CD8-positive, alpha-beta memory T cell (primary cell): ENCODE measurements at regions not wholly inside any gene's neighbourhood (a gene's known extent, or its start where the extent isn't known, plus 50 kb on each side); places are given as distances from the start of the nearest gene placed in this dataset.

ENCODE experiments used
- CTCF ChIA-PET: fragments of 350-600 bp; sonication (Branson Sonifier 250); formaldehyde crosslinking; loops from one replicate; lab custom pipeline; 2021; ENCODE audit warnings: antibody characterized with exemption; lab: Charles Lee
- POLR2A ChIA-PET: fragments of 350-600 bp; sonication (Branson Sonifier 250); formaldehyde crosslinking; loops from one replicate; lab custom pipeline; 2021; ENCODE audit warnings: antibody characterized with exemption; lab: Charles Lee
- DNase-seq, 5 donors: peaks; one replicate each; pipeline versions ENCODE4 v3.0.0 to v3.0.0-alpha.2; 2020 to 2022; ENCODE audit warnings: mixed read lengths in 1 of 5
- H3K27ac ChIP-seq: one replicate; pipeline ENCODE4 v1.7.0; 2013; ENCODE audit warnings: low read depth, mild to moderate bottlenecking, low read length, moderate library complexity
- H3K27me3 ChIP-seq: 2 replicates; pipeline ENCODE4 v1.7.0; 2013; ENCODE audit warnings: low read length, mild to moderate bottlenecking; ENCODE audit not compliant: insufficient read depth, poor library complexity, severe bottlenecking
- H3K36me3 ChIP-seq: 2 replicates; pipeline ENCODE4 v1.7.0; 2013; ENCODE audit warnings: mild to moderate bottlenecking, low read length, moderate library complexity; ENCODE audit not compliant: insufficient read depth
- H3K4me1 ChIP-seq: 2 replicates; pipeline ENCODE4 v1.7.0; 2013; ENCODE audit warnings: mild to moderate bottlenecking, low read length, moderate library complexity; ENCODE audit not compliant: insufficient read depth
- H3K4me3 ChIP-seq: 2 replicates; pipeline ENCODE4 v1.7.0; 2013; ENCODE audit warnings: mild to moderate bottlenecking, low read length
- H3K9me3 ChIP-seq: 2 replicates; pipeline ENCODE4 v1.7.0; 2013; ENCODE audit warnings: mild to moderate bottlenecking, low read length
- H3K27ac Mint-ChIP-seq, 8 donors: one replicate each; pipeline ENCODE4 v1.8.0; 2020 to 2021; ENCODE audit warnings: mixed read lengths in 8 of 8, mild to moderate bottlenecking in 6 of 8, inconsistent platforms in 3 of 8, moderate library complexity in 3 of 8
- H3K27me3 Mint-ChIP-seq, 2 donors: one replicate each; pipeline ENCODE4 v1.8.0; 2020 to 2021; ENCODE audit warnings: mixed read lengths in 2 of 2, mild to moderate bottlenecking in 1 of 2, moderate library complexity in 1 of 2
- H3K36me3 Mint-ChIP-seq, 3 donors: one replicate each; pipeline ENCODE4 v1.8.0; 2020 to 2021; ENCODE audit warnings: mixed read lengths in 3 of 3, inconsistent platforms in 1 of 3, mild to moderate bottlenecking in 1 of 3
- H3K4me1 Mint-ChIP-seq, 3 donors: one replicate each; pipeline ENCODE4 v1.8.0; 2020 to 2021; ENCODE audit warnings: mixed read lengths in 3 of 3, inconsistent platforms in 1 of 3, mild to moderate bottlenecking in 1 of 3
- H3K4me3 Mint-ChIP-seq, 7 donors: one replicate each; pipeline ENCODE4 v1.8.0; 2020 to 2021; ENCODE audit warnings: mixed read lengths in 7 of 7, mild to moderate bottlenecking in 6 of 7, moderate library complexity in 4 of 7, inconsistent platforms in 2 of 7
- H3K9me3 Mint-ChIP-seq, 5 donors: one replicate each; pipeline ENCODE4 v1.8.0; 2020 to 2022; ENCODE audit warnings: mixed read lengths in 5 of 5, mild to moderate bottlenecking in 3 of 5, moderate library complexity in 2 of 5, inconsistent platforms in 1 of 5

- H3K27me3 Mint-ChIP-seq, result peaks cover 0 to 3% of the 10 kb centered on the region in 2 donors
- Histone ChIP-seq H3K4me1 (no peaks in the 10 kb centered on the region), H3K9me3 (no peaks in the 10 kb centered on the region), H3K27me3 (no peaks in the 10 kb centered on the region), H3K36me3 (no peaks in the 10 kb centered on the region), H3K27ac (no peak overlapping the region), H3K4me3 (no peak overlapping the region)
- H3K36me3 Mint-ChIP-seq, result no peaks in the 10 kb centered on the region
- H3K4me3 Mint-ChIP-seq, result no peak overlapping the region
- no peak overlapping the region for H3K27ac Mint-ChIP-seq
- ChIA-PET POLR2A (no interaction called here), CTCF (no interaction called here)
- no peak for DNase-seq
- peaks cover 3 to 24% (median 11%) of the 10 kb centered on the region in 5 donors for H3K9me3 Mint-ChIP-seq
- no peaks in the 10 kb centered on the region for H3K4me1 Mint-ChIP-seq
These were observed 211.8 kb upstream of the C9orf72 start for GRCh38 chr9:27784847-27785713.

GRCh38 chr9:27785714-27786100 lies 212.4 kb upstream of the C9orf72 start:
- H3K27ac ChIP-seq, result no peak overlapping the region
- no peaks in the 10 kb centered on the region for H3K36me3 ChIP-seq
- H3K36me3 Mint-ChIP-seq, result no peaks in the 10 kb centered on the region
- H3K9me3 Mint-ChIP-seq, result peaks cover 3 to 18% (median 10%) of the 10 kb centered on the region in 5 donors
- DNase-seq, result no peak
- peaks cover 0 to 3% of the 10 kb centered on the region in 2 donors for H3K27me3 Mint-ChIP-seq
- no peaks in the 10 kb centered on the region for H3K4me1 ChIP-seq
- CTCF ChIA-PET, result no interaction called here
- no peaks in the 10 kb centered on the region for H3K27me3 ChIP-seq
- H3K4me3 Mint-ChIP-seq, result no peak overlapping the region
- no peaks in the 10 kb centered on the region for H3K9me3 ChIP-seq
- POLR2A ChIA-PET, result no interaction called here
- no peak overlapping the region for H3K4me3 ChIP-seq
- H3K27ac Mint-ChIP-seq, result no peak overlapping the region
- no peaks in the 10 kb centered on the region for H3K4me1 Mint-ChIP-seq

GRCh38 chr9:27787891-27788290 lies 214.6 kb upstream of the C9orf72 start:
- Histone ChIP-seq H3K4me3 (no peak overlapping the region), H3K9me3 (no peaks in the 10 kb centered on the region), H3K27me3 (no peaks in the 10 kb centered on the region), H3K36me3 (no peaks in the 10 kb centered on the region), H3K27ac (no peak overlapping the region), H3K4me1 (no peaks in the 10 kb centered on the region)
- no peak overlapping the region for H3K4me3 Mint-ChIP-seq
- no peaks in the 10 kb centered on the region for H3K4me1 Mint-ChIP-seq
- POLR2A ChIA-PET, result no interaction called here
- no peak overlapping the region for H3K27ac Mint-ChIP-seq
- peaks cover 0 to 9% (median 4%) of the 10 kb centered on the region in 5 donors for H3K9me3 Mint-ChIP-seq
- DNase-seq, result no peak
- no peaks in the 10 kb centered on the region for H3K36me3 Mint-ChIP-seq
- H3K27me3 Mint-ChIP-seq, result peaks cover 0 to 2% of the 10 kb centered on the region in 2 donors
- CTCF ChIA-PET, result no interaction called here

GRCh38 chr9:27791311-27791710 lies 218.0 kb upstream of the C9orf72 start:
- Histone ChIP-seq H3K36me3 (no peaks in the 10 kb centered on the region), H3K27ac (no peak overlapping the region), H3K27me3 (no peaks in the 10 kb centered on the region), H3K9me3 (no peaks in the 10 kb centered on the region), H3K4me3 (no peak overlapping the region), H3K4me1 (no peaks in the 10 kb centered on the region)
- H3K27me3 Mint-ChIP-seq, result peaks cover 0 to 2% of the 10 kb centered on the region in 2 donors
- CTCF ChIA-PET, result no interaction called here
- POLR2A ChIA-PET, result no interaction called here
- H3K4me1 Mint-ChIP-seq, result no peaks in the 10 kb centered on the region
- no peak for DNase-seq
- H3K4me3 Mint-ChIP-seq, result no peak overlapping the region
- no peak overlapping the region for H3K27ac Mint-ChIP-seq
- peaks cover 2 to 13% (median 3%) of the 10 kb centered on the region in 5 donors for H3K9me3 Mint-ChIP-seq
- no peaks in the 10 kb centered on the region for H3K36me3 Mint-ChIP-seq

- no peaks in the 10 kb centered on the region for H3K27me3 ChIP-seq
- no peak for DNase-seq
- CTCF ChIA-PET, result no interaction called here
- no peaks in the 10 kb centered on the region for H3K4me1 ChIP-seq
- H3K27ac ChIP-seq, result no peak overlapping the region
- Mint-ChIP-seq H3K27ac (no peak overlapping the region), H3K36me3 (no peaks in the 10 kb centered on the region), H3K9me3 (peaks cover 2 to 13% (median 3%) of the 10 kb centered on the region in 5 donors), H3K4me3 (no peak overlapping the region), H3K4me1 (no peaks in the 10 kb centered on the region), H3K27me3 (peaks cover 0 to 2% of the 10 kb centered on the region in 2 donors)
- no peaks in the 10 kb centered on the region for H3K9me3 ChIP-seq
- no peaks in the 10 kb centered on the region for H3K36me3 ChIP-seq
- H3K4me3 ChIP-seq, result no peak overlapping the region
- POLR2A ChIA-PET, result no interaction called here
These were observed 219.8 kb upstream of the C9orf72 start for GRCh38 chr9:27792971-27793689.

GRCh38 chr9:27799326-27799725 lies 226.0 kb upstream of the C9orf72 start:
- no peaks in the 10 kb centered on the region for H3K4me1 ChIP-seq
- Mint-ChIP-seq H3K27me3 (no peaks in the 10 kb centered on the region), H3K4me3 (no peak overlapping the region), H3K4me1 (no peaks in the 10 kb centered on the region), H3K27ac (no peak overlapping the region), H3K36me3 (no peaks in the 10 kb centered on the region), H3K9me3 (peaks cover 0 to 5% (median 2%) of the 10 kb centered on the region in 5 donors)
- DNase-seq, result no peak
- ChIA-PET POLR2A (no interaction called here), CTCF (no interaction called here)
- H3K9me3 ChIP-seq, result no peaks in the 10 kb centered on the region
- H3K4me3 ChIP-seq, result no peak overlapping the region
- no peaks in the 10 kb centered on the region for H3K27me3 ChIP-seq
- H3K36me3 ChIP-seq, result no peaks in the 10 kb centered on the region
- no peak overlapping the region for H3K27ac ChIP-seq

- POLR2A ChIA-PET, result no interaction called here
These were observed 226.9 kb upstream of the C9orf72 start for GRCh38 chr9:27800159-27800558.

GRCh38 chr9:27800692-27801370 lies 227.6 kb upstream of the C9orf72 start:
- H3K9me3 Mint-ChIP-seq, result peaks cover 0 to 4% (median 0%) of the 10 kb centered on the region in 5 donors
- H3K27me3 Mint-ChIP-seq, result no peaks in the 10 kb centered on the region
- POLR2A ChIA-PET, result no interaction called here

More at GRCh38 chr9:27800159-27800558, 226.9 kb upstream of the C9orf72 start:
- Histone ChIP-seq H3K4me3 (no peak overlapping the region), H3K9me3 (no peaks in the 10 kb centered on the region), H3K36me3 (no peaks in the 10 kb centered on the region), H3K4me1 (no peaks in the 10 kb centered on the region), H3K27ac (no peak overlapping the region), H3K27me3 (no peaks in the 10 kb centered on the region)
- no peak overlapping the region for H3K4me3 Mint-ChIP-seq
- DNase-seq, result no peak
- no peak overlapping the region for H3K27ac Mint-ChIP-seq
- H3K36me3 Mint-ChIP-seq, result no peaks in the 10 kb centered on the region
- no peaks in the 10 kb centered on the region for H3K4me1 Mint-ChIP-seq
- CTCF ChIA-PET, result interaction anchor here (1.0 kb wide), 1 partner anchor 23 kb away, joined by 3 read pairs; no protein-coding TSS in a partner anchor
- H3K27me3 Mint-ChIP-seq, result no peaks in the 10 kb centered on the region
- peaks cover 0 to 5% (median 0%) of the 10 kb centered on the region in 5 donors for H3K9me3 Mint-ChIP-seq

More at GRCh38 chr9:27800692-27801370, 227.6 kb upstream of the C9orf72 start:
- Histone ChIP-seq H3K4me3 (no peak overlapping the region), H3K36me3 (no peaks in the 10 kb centered on the region), H3K27me3 (no peaks in the 10 kb centered on the region), H3K9me3 (no peaks in the 10 kb centered on the region), H3K27ac (no peak overlapping the region), H3K4me1 (no peaks in the 10 kb centered on the region)
- Mint-ChIP-seq H3K4me1 (no peaks in the 10 kb centered on the region), H3K27ac (no peak overlapping the region), H3K36me3 (no peaks in the 10 kb centered on the region), H3K4me3 (no peak overlapping the region)
- CTCF ChIA-PET, result interaction anchor here (1.0 kb wide), 1 partner anchor 23 kb away, joined by 3 read pairs; no protein-coding TSS in a partner anchor
- DNase-seq, result no peak
